MCF 10A (cell line): ENCODE measurements at regions not wholly inside any gene's neighbourhood (a gene's known extent, or its start where the extent isn't known, plus 50 kb on each side); places are given as distances from the start of the nearest gene placed in this dataset.

ENCODE experiments used
- BruUV-seq: library from RNA; stranded (reverse); fragments of 400-500 nt; replicated peaks from 2 replicates; lab custom pipeline; 2021; lab: Mats Ljungman, UMichigan
- CTCF ChIA-PET: fragments of 300-600 bp; sonication (Branson Sonifier 250); formaldehyde crosslinking; extraction: SDS; loops from one replicate; lab custom pipeline; 2021; ENCODE audit warnings: antibody characterized with exemption, inconsistent platforms; lab: Yijun Ruan, JAX
- POLR2A ChIA-PET: fragments of 300-600, 350-650 bp; sonication (Branson Sonifier 250); formaldehyde crosslinking; extraction: SDS; loops from one replicate; lab custom pipeline; 2020; ENCODE audit warnings: antibody characterized with exemption, inconsistent platforms; lab: Yijun Ruan, JAX
- DNase-seq: peaks from one replicate; pipeline ENCODE4 v3.0.0-alpha.2; 2018; ENCODE audit not compliant: unreplicated experiment
- H3K27ac Mint-ChIP-seq: one replicate; pipeline ENCODE4 v1.8.0; 2022; ENCODE audit warnings: mild to moderate bottlenecking, low read depth, mixed read lengths; ENCODE audit not compliant: unreplicated experiment
- H3K27me3 Mint-ChIP-seq: one replicate; pipeline ENCODE4 v1.8.0; 2022; ENCODE audit warnings: mixed read lengths; ENCODE audit not compliant: insufficient read depth, unreplicated experiment
- H3K36me3 Mint-ChIP-seq: one replicate; pipeline ENCODE4 v1.8.0; 2022; ENCODE audit warnings: mild to moderate bottlenecking, moderate library complexity, mixed read lengths; ENCODE audit not compliant: insufficient read depth, unreplicated experiment
- H3K4me1 Mint-ChIP-seq: one replicate; pipeline ENCODE4 v1.8.0; 2022; ENCODE audit warnings: mixed read lengths; ENCODE audit not compliant: insufficient read depth, unreplicated experiment
- H3K4me3 Mint-ChIP-seq: one replicate; pipeline ENCODE4 v1.8.0; 2022; ENCODE audit warnings: mild to moderate bottlenecking, moderate library complexity, mixed read lengths; ENCODE audit not compliant: unreplicated experiment
- H3K9me3 Mint-ChIP-seq: one replicate; pipeline ENCODE4 v1.8.0; 2022; ENCODE audit warnings: mixed read lengths; ENCODE audit not compliant: unreplicated experiment
- CTCF ChIP-seq: fragments of 200-600 bp; IDR thresholded peaks from one replicate; pipeline ENCODE4 v1.8.0; 2022; ENCODE audit warnings: antibody characterized with exemption, mild to moderate bottlenecking; ENCODE audit not compliant: unreplicated experiment
- intact Hi-C: fragments of 100-400 bp; cut with micrococcal nuclease; formaldehyde crosslinking; loops from 2 replicates; pipeline ENCODE4 v1.14.1; 2022

GRCh38 chr5:174589011-174589410, 135.4 kb upstream of the MSX2 start:
- peak; percentile 65 for DNase-seq
- Mint-ChIP-seq H3K4me1 (peaks cover 5% of the 10 kb centered on the region), H3K27ac (no peak overlapping the region), H3K27me3 (no peaks in the 10 kb centered on the region), H3K4me3 (no peak overlapping the region), H3K9me3 (no peaks in the 10 kb centered on the region), H3K36me3 (no peaks in the 10 kb centered on the region)
- POLR2A ChIA-PET, result interaction anchor here (1.0 to 1.1 kb wide), 2 partner anchors 17 to 162 kb away, joined by 3 to 4 read pairs; no protein-coding TSS in a partner anchor
- intact Hi-C loops, result no loop called here
- CTCF ChIA-PET, result interaction anchor here (0.6 to 1.4 kb wide), 3 partner anchors 13 to 170 kb away, joined by 3 read pairs; no protein-coding TSS in a partner anchor
- no peak for TF ChIP-seq CTCF
- BruUV-seq, result no TSS peak

- H3K9me3 Mint-ChIP-seq, result no peaks in the 10 kb centered on the region
- H3K4me1 Mint-ChIP-seq, result peaks cover 5% of the 10 kb centered on the region
- no peak overlapping the region for H3K27ac Mint-ChIP-seq
- ChIA-PET CTCF (interaction anchor here (0.6 to 1.4 kb wide), 2 partner anchors 15 to 171 kb away, joined by 3 read pairs; no protein-coding TSS in a partner anchor), POLR2A (interaction anchor here (1.1 kb wide), 1 partner anchor 162 kb away, joined by 4 read pairs; no protein-coding TSS in a partner anchor)
- no peak for TF ChIP-seq CTCF
- no peaks in the 10 kb centered on the region for H3K36me3 Mint-ChIP-seq
- no peaks in the 10 kb centered on the region for H3K27me3 Mint-ChIP-seq
- DNase-seq, result no peak
- H3K4me3 Mint-ChIP-seq, result no peak overlapping the region
- intact Hi-C loops, result no loop called here
- no TSS peak for BruUV-seq
Observed at GRCh38 chr5:174589599-174589998, 134.8 kb upstream of the MSX2 start.

- BruUV-seq, result no TSS peak
- no peak overlapping the region for H3K4me3 Mint-ChIP-seq
- H3K36me3 Mint-ChIP-seq, result no peaks in the 10 kb centered on the region
- H3K4me1 Mint-ChIP-seq, result peaks cover 5% of the 10 kb centered on the region
- no peak for TF ChIP-seq CTCF
- intact Hi-C loops, result no loop called here
- H3K9me3 Mint-ChIP-seq, result no peaks in the 10 kb centered on the region
- POLR2A ChIA-PET, result interaction anchor here (0.7 kb wide), 1 partner anchor 13 kb away, joined by 4 read pairs; no protein-coding TSS in a partner anchor
- DNase-seq, result no peak
- H3K27me3 Mint-ChIP-seq, result no peaks in the 10 kb centered on the region
- H3K27ac Mint-ChIP-seq, result no peak overlapping the region
- CTCF ChIA-PET, result no interaction called here
Observed at GRCh38 chr5:174590820-174591219, 133.6 kb upstream of the MSX2 start.

GRCh38 chr5:174596429-174596828, 128.0 kb upstream of the MSX2 start:
- Mint-ChIP-seq H3K36me3 (no peaks in the 10 kb centered on the region), H3K4me3 (no peak overlapping the region), H3K27ac (no peak overlapping the region), H3K9me3 (no peaks in the 10 kb centered on the region), H3K27me3 (peaks cover 13% of the 10 kb centered on the region), H3K4me1 (peaks cover 6% of the 10 kb centered on the region)
- no TSS peak for BruUV-seq
- no peak for TF ChIP-seq CTCF
- CTCF ChIA-PET, result interaction anchor here (0.6 to 1.0 kb wide), 2 partner anchors 72 to 267 kb away, joined by 3 to 4 read pairs; no protein-coding TSS in a partner anchor
- POLR2A ChIA-PET, result interaction anchor here (1.2 kb wide), 1 partner anchor 15 kb away, joined by 9 read pairs; no protein-coding TSS in a partner anchor
- intact Hi-C loops, result no loop called here
- DNase-seq, result no peak
